Stomach (tissue), 8 donors: ENCODE measurements at regions not wholly inside any gene's neighbourhood (a gene's known extent, or its start where the extent isn't known, plus 50 kb on each side); places are given as distances from the start of the nearest gene placed in this dataset.

Experiments
- DNase-seq, 2 donors: peaks; one replicate each; pipeline versions ENCODE4 v3.0.0 to v3.0.0-alpha.2; 2013 to 2019
- H3K27ac ChIP-seq, 5 donors: fragments of 200-600 bp in 4 of 5; sonication (generic) in 4 of 5; one replicate each; pipeline ENCODE4 v1.5.1; 2013 to 2019; ENCODE audit warnings: mild to moderate bottlenecking in 1 of 5, moderate library complexity in 1 of 5
- H3K27me3 ChIP-seq, 3 donors: fragments of 200-600 bp; sonication (generic); one replicate each; pipeline ENCODE4 v1.5.1; 2017 to 2019; ENCODE audit warnings: mixed run types in 1 of 3
- H3K36me3 ChIP-seq, 4 donors: fragments of 200-600 bp; sonication (generic); 1 replicate in 3 of 4; 2 replicates in 1 of 4; pipeline ENCODE4 v1.5.1; 2016 to 2019
- H3K4me1 ChIP-seq, 4 donors: fragments of 200-600 bp; sonication (generic); one replicate each; pipeline ENCODE4 v1.5.1; 2016 to 2019
- H3K4me3 ChIP-seq, 4 donors: fragments of 200-600 bp; sonication (generic) in 3 of 4; one replicate each; pipeline ENCODE4 v1.5.1; 2016 to 2019; ENCODE audit warnings: mild to moderate bottlenecking in 1 of 4
- H3K9me3 ChIP-seq, 4 donors: fragments of 200-600 bp; sonication (generic); one replicate each; pipeline ENCODE4 v1.5.1; 2016 to 2019
- EP300 ChIP-seq: sonication (generic); formaldehyde crosslinking; IDR thresholded peaks from one replicate; pipeline ENCODE4 v1.6.1; 2017; ENCODE audit warnings: antibody characterized with exemption
- POLR2A ChIP-seq, 4 donors: fragments of 450-650 bp; IDR thresholded peaks; one replicate each; pipeline ENCODE4 v1.6.1; 2016; ENCODE audit warnings: antibody characterized with exemption in 4 of 4, control low read depth in 2 of 4, mild to moderate bottlenecking in 1 of 4, moderate library complexity in 1 of 4
- POLR2AphosphoS5 ChIP-seq, 3 donors: sonication (generic); formaldehyde crosslinking; IDR thresholded peaks; one replicate each; pipeline ENCODE4 v1.6.1; 2016; ENCODE audit warnings: antibody characterized with exemption in 3 of 3
- WGBS, 5 donors: extraction: QIAGEN DNeasy Blood & Tissue Kit in 3 of 5; methylation state at CpG; one replicate each; pipeline versions ENCODE4 v1.1.5 to v1.1.7; 2013 to 2018; 5-methylcytosine and 5-hydroxymethylcytosine counted together
- intact Hi-C: fragments of 100-400 bp; cut with DNase I; formaldehyde crosslinking; loops from one replicate; pipeline ENCODE4 v1.15.1; 2023; ENCODE audit warnings: low total_unique reads
- TF ChIP-seq, protein P1 (sequence below), 7 experiments: fragments of 450-650 bp in 4 of 7; fragments of 200-600 bp in 3 of 7; sonication (generic) in 3 of 7; IDR thresholded peaks; one replicate each; pipeline ENCODE4 v1.5.1; 2016 to 2019; ENCODE audit warnings: antibody characterized with exemption in 7 of 7, control low read depth in 2 of 7, mild to moderate bottlenecking in 1 of 7
- donor health status: healthy with polysubstance abuse.
- donor health status: Bipolar disorder and iron deficiency.
- donor health status: healthy.

DNA sequence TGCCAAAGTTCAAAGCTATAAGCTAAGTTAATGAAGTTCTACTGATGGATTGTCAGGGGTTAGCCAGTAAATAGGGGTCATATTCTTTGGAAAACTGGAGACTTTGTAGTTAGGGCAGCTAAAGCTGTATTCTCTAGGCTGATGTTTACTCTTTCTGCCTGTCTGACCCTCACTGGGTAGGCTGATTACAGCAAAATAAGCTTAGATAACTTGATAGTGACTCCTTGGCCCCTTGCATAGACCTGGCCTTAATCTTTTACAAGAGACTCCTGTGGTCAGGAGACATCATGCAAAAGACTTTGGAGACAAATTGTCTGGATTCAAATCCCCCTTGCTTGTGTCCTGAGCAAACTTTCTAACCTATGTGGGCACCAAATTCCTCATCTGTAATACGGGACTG, 314.4 kb upstream of the MSX2 start:
- intact Hi-C loops = no loop called here
- TF ChIP-seq EP300 (no peak), POLR2AphosphoS5 (IDR thresholded peaks at IDR 0.05) (no peak), POLR2A (IDR thresholded peaks at IDR 0.05) (no peak)
- TF ChIP-seq, protein P1, sequence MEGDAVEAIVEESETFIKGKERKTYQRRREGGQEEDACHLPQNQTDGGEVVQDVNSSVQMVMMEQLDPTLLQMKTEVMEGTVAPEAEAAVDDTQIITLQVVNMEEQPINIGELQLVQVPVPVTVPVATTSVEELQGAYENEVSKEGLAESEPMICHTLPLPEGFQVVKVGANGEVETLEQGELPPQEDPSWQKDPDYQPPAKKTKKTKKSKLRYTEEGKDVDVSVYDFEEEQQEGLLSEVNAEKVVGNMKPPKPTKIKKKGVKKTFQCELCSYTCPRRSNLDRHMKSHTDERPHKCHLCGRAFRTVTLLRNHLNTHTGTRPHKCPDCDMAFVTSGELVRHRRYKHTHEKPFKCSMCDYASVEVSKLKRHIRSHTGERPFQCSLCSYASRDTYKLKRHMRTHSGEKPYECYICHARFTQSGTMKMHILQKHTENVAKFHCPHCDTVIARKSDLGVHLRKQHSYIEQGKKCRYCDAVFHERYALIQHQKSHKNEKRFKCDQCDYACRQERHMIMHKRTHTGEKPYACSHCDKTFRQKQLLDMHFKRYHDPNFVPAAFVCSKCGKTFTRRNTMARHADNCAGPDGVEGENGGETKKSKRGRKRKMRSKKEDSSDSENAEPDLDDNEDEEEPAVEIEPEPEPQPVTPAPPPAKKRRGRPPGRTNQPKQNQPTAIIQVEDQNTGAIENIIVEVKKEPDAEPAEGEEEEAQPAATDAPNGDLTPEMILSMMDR (IDR thresholded peaks at IDR 0.05) = no peak
- no peak overlapping the region for H3K4me3 ChIP-seq
- no peaks in the 10 kb centered on the region for H3K36me3 ChIP-seq
- H3K4me1 ChIP-seq = no peaks in the 10 kb centered on the region
- H3K9me3 ChIP-seq = no peaks in the 10 kb centered on the region
- DNase-seq = no peak
- peaks cover 0 to 18% (median 0%) of the 10 kb centered on the region in 3 donors for H3K27me3 ChIP-seq
- WGBS, 5 donors = 62 to 75% (median 67%) methylated on average over 1 of the region's 1 CpG
- H3K27ac ChIP-seq = no peak overlapping the region

DNA sequence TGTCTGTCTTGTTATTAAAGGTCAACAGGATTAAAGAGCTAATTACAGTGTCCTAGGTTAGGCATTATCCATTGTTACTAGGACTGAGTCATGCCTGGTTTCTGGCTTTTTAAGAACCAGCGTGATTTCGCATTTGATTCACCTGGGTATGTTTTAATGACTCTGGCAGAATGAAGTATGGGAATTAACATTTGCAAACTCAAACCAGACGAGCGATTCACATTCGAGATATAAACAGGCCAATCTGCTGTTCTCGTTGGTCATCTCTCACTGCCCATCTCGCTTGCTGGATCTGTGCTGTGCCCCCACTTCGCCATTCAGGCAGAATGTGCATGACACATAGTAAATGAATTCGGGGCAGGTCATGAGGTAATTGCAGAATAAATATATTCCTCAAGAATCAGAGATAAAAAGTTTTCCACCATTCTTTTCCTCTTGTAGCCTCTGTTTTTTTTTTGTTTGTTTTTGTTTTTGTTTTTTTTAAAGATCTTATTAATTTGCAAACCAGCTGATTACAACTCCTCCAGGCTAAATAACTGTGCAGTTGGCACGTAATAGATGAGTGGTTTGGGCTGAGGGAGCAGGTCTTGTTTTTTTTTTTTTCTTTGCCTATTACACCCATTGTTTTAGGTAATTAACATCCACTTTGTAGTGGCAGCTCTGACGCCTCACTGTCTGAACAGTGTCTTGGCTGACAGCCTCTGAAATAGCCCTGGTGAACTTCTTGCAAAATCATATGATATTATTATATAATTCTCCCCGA, 313.5 kb upstream of the MSX2 start:
- Histone ChIP-seq H3K27ac (no peak overlapping the region), H3K27me3 (peaks cover 0 to 18% (median 0%) of the 10 kb centered on the region in 3 donors), H3K36me3 (no peaks in the 10 kb centered on the region), H3K4me1 (no peaks in the 10 kb centered on the region), H3K9me3 (no peaks in the 10 kb centered on the region), H3K4me3 (no peak overlapping the region)
- intact Hi-C loops = no loop called here
- TF ChIP-seq, protein P1 (IDR thresholded peaks at IDR 0.05) = no peak
- TF ChIP-seq EP300 = no peak
- TF ChIP-seq POLR2A (IDR thresholded peaks at IDR 0.05) = no peak
- no peak for DNase-seq
- 65 to 75% (median 74%) methylated on average over 12 of the region's 12 CpGs for WGBS, 5 donors

DNA sequence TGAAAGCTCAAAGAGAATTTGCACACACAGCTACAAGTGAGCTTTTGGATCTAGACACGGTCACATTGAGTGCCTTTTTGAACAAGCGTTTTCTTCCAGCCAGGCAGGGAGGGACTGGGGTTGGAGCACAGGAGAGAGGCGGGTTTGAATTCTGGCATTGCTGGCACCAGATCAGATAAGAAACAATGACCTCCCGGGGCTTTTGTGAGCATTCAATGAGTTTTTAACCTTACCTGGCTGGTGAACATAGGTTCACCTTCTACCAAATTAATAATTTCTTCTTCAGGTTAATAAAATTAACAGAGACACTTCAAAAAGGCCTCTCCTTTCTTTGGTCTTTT, 312.9 kb upstream of the MSX2 start:
- TF ChIP-seq POLR2AphosphoS5 (IDR thresholded peaks at IDR 0.05) (no peak), POLR2A (IDR thresholded peaks at IDR 0.05) (no peak), EP300 (no peak)
- TF ChIP-seq, protein P1 (IDR thresholded peaks at IDR 0.05) = no peak
- no peak for DNase-seq
- no peaks in the 10 kb centered on the region for H3K36me3 ChIP-seq
- peaks cover 0 to 18% (median 0%) of the 10 kb centered on the region in 3 donors for H3K27me3 ChIP-seq
- H3K27ac ChIP-seq = no peak overlapping the region
- intact Hi-C loops = no loop called here
- no peak overlapping the region for H3K4me3 ChIP-seq
- H3K9me3 ChIP-seq = no peaks in the 10 kb centered on the region
- WGBS, 5 donors = 45 to 60% (median 52%) methylated on average over 4 of the region's 4 CpGs
- H3K4me1 ChIP-seq = no peaks in the 10 kb centered on the region

DNA sequence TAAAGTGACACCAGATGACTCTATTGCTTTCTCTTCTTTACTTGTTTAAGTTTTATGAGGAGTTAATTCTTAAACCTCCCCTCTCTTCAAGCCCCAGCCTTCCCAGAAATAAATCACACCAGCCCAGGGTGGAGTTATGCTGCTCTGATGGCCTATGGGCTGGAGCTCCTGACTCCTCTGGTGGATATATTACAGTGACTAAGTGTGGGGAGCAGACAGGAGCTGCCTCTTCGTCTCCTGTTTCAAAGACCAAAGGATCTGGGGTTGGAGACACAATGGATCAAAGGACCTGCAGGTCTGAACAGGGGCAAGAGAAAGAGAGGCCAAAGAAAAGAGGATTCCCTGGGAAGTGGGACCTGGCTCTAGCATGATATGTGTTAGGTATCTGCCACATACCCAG, 312.0 kb upstream of the MSX2 start:
- intact Hi-C loops = no loop called here
- DNase-seq = no peak
- no peaks in the 10 kb centered on the region for H3K9me3 ChIP-seq

More for the DNA sequence above, 312.0 kb upstream of the MSX2 start:
- Histone ChIP-seq H3K4me1 (no peaks in the 10 kb centered on the region), H3K36me3 (no peaks in the 10 kb centered on the region), H3K27ac (no peak overlapping the region), H3K4me3 (no peak overlapping the region), H3K27me3 (peaks cover 0 to 20% (median 0%) of the 10 kb centered on the region in 3 donors)
- TF ChIP-seq POLR2A (IDR thresholded peaks at IDR 0.05) (no peak), EP300 (no peak), POLR2AphosphoS5 (IDR thresholded peaks at IDR 0.05) (no peak)
- TF ChIP-seq, protein P1 (IDR thresholded peaks at IDR 0.05) = no peak
- 38 to 65% (median 48%) methylated on average over 1 of the region's 1 CpG for WGBS, 5 donors
